ENCODE measurements at regions not wholly inside any gene's neighbourhood (a gene's known extent, or its start where the extent isn't known, plus 50 kb on each side); places are given as distances from the start of the nearest gene placed in this dataset.

DNA sequence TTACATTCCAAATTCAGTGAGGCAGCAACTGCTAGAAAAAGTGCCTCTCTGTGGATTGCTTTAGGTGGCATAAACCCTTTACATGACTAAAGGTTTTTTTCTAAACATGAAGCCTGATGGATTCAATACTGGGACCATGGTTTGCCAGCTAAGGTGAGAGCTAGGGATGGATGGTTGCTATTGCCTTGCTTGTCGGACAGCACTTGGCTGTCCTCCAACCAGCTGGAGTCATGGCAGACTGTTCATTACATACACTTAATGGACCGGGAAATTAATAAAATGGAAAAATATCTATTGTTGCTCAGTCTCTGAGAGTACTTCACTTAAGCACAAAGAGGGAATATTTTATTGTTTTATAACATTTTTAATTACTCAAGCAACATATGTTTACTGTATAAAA lies 116.9 kb upstream of the TRPC7 start:
- Mint-ChIP-seq H3K27ac (ENCODE audit: unreplicated experiment) (no peak overlapping the region), H3K9me3 (ENCODE audit: unreplicated experiment) (no peaks in the 10 kb centered on the region), H3K27me3 (ENCODE audit: unreplicated experiment) (no peaks in the 10 kb centered on the region), H3K4me3 (ENCODE audit: unreplicated experiment) (no peak overlapping the region), H3K4me1 (ENCODE audit: unreplicated experiment) (no peaks in the 10 kb centered on the region), H3K36me3 (ENCODE audit: unreplicated experiment) (no peaks in the 10 kb centered on the region)
- TF ChIP-seq, protein P1, sequence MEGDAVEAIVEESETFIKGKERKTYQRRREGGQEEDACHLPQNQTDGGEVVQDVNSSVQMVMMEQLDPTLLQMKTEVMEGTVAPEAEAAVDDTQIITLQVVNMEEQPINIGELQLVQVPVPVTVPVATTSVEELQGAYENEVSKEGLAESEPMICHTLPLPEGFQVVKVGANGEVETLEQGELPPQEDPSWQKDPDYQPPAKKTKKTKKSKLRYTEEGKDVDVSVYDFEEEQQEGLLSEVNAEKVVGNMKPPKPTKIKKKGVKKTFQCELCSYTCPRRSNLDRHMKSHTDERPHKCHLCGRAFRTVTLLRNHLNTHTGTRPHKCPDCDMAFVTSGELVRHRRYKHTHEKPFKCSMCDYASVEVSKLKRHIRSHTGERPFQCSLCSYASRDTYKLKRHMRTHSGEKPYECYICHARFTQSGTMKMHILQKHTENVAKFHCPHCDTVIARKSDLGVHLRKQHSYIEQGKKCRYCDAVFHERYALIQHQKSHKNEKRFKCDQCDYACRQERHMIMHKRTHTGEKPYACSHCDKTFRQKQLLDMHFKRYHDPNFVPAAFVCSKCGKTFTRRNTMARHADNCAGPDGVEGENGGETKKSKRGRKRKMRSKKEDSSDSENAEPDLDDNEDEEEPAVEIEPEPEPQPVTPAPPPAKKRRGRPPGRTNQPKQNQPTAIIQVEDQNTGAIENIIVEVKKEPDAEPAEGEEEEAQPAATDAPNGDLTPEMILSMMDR (IDR thresholded peaks at IDR 0.05) = no peak
- DNase-seq (ENCODE audit: extremely low spot score, unreplicated experiment) = no peak

DNA sequence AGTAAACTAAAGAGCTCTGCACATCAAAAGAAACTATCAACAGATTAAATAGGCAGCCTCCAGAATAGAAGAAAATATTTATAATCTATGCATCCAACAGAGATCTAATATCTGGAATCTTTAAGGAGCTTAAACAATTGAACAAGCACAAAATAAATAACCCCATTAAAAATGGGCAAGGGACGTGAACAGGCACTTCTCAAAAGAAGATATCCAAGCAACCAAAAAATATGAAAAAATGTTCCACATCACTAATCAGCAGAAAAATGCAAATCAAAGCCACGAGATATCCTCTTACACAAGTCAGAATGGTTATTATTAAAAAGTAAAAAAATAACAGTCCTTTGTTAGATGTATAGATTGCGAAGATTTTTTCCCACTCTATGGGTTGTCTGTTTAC lies 109.1 kb upstream of the TRPC7 start:
- no peaks in the 10 kb centered on the region for H3K36me3 Mint-ChIP-seq (ENCODE audit: unreplicated experiment)
- H3K27me3 Mint-ChIP-seq (ENCODE audit: unreplicated experiment) = no peaks in the 10 kb centered on the region
- no peaks in the 10 kb centered on the region for H3K9me3 Mint-ChIP-seq (ENCODE audit: unreplicated experiment)
- H3K27ac Mint-ChIP-seq (ENCODE audit: unreplicated experiment) = no peak overlapping the region
- no peak overlapping the region for H3K4me3 Mint-ChIP-seq (ENCODE audit: unreplicated experiment)
- DNase-seq (ENCODE audit: extremely low spot score, unreplicated experiment) = no peak
- TF ChIP-seq, protein P1 (IDR thresholded peaks at IDR 0.05) = no peak
- no peaks in the 10 kb centered on the region for H3K4me1 Mint-ChIP-seq (ENCODE audit: unreplicated experiment)

DNA sequence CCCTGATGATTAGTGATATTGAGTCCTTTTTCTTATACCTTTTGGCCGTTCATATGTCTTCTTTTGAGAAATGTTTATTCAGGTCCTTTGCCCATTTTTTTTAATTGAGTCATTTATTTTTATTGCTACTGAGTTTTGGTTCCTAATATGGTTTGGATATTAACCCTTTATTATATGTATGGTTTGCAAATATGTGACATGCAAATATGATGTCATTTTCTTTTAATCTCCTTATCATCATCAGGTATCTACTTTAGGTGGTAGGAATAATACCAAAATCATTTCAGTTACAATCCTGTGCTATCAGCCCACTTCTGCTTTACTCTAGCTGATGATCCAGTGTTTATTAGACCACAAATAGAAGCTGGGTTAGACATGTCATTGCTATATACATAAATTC lies 102.3 kb upstream of the TRPC7 start:
- Mint-ChIP-seq H3K4me3 (ENCODE audit: unreplicated experiment) (no peak overlapping the region), H3K36me3 (ENCODE audit: unreplicated experiment) (no peaks in the 10 kb centered on the region), H3K27me3 (ENCODE audit: unreplicated experiment) (no peaks in the 10 kb centered on the region), H3K4me1 (ENCODE audit: unreplicated experiment) (no peaks in the 10 kb centered on the region), H3K27ac (ENCODE audit: unreplicated experiment) (no peak overlapping the region), H3K9me3 (ENCODE audit: unreplicated experiment) (no peaks in the 10 kb centered on the region)
- TF ChIP-seq, protein P1 (IDR thresholded peaks at IDR 0.05) = no peak
- no peak for DNase-seq (ENCODE audit: extremely low spot score, unreplicated experiment)

DNA sequence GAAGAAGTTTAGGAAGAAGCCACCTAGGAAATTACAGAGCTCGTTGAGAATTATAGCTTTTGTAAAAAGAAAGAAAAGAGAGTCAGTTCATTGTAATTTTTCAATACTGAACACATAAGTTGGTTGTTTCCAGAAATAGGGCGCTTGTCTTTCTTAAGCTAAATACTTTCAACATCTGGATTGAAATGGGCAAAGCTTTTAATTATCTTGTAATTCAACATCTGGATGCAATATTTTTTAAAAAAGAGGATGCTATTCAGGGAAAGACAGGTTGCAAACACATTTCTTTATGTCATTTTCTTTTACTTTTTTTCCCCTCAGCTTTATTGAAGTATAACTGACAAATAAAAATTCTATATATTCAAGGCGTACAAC lies 100.7 kb upstream of the TRPC7 start:
- H3K4me1 Mint-ChIP-seq (ENCODE audit: unreplicated experiment) = no peaks in the 10 kb centered on the region
- no peak overlapping the region for H3K4me3 Mint-ChIP-seq (ENCODE audit: unreplicated experiment)
- TF ChIP-seq, protein P1 (IDR thresholded peaks at IDR 0.05) = no peak
- no peaks in the 10 kb centered on the region for H3K27me3 Mint-ChIP-seq (ENCODE audit: unreplicated experiment)
- DNase-seq (ENCODE audit: extremely low spot score, unreplicated experiment) = no peak
- H3K9me3 Mint-ChIP-seq (ENCODE audit: unreplicated experiment) = no peaks in the 10 kb centered on the region
- no peaks in the 10 kb centered on the region for H3K36me3 Mint-ChIP-seq (ENCODE audit: unreplicated experiment)
- H3K27ac Mint-ChIP-seq (ENCODE audit: unreplicated experiment) = no peak overlapping the region

DNA sequence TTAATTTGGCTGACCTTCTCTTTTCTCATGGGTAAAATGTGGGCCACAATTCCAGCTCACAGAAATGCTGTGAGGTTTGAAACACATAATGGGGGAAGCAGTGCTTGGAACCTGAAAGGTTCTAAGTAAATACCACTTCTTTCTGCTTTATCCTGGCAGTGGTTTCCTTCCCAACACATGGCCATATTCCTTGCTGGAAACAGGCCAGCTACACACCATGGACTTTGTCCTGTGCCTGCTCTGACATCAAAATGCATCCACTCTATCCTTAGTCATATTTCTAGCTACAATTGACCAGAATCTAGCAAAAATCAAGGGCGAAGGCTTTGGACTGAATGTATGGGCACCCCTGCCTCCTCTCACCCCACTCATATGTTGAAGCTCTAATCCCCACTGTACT lies 93.1 kb upstream of the TRPC7 start:
- Mint-ChIP-seq H3K9me3 (ENCODE audit: unreplicated experiment) (no peaks in the 10 kb centered on the region), H3K4me3 (ENCODE audit: unreplicated experiment) (no peak overlapping the region), H3K27ac (ENCODE audit: unreplicated experiment) (no peak overlapping the region), H3K27me3 (ENCODE audit: unreplicated experiment) (no peaks in the 10 kb centered on the region), H3K4me1 (ENCODE audit: unreplicated experiment) (no peaks in the 10 kb centered on the region), H3K36me3 (ENCODE audit: unreplicated experiment) (no peaks in the 10 kb centered on the region)
- no peak for DNase-seq (ENCODE audit: extremely low spot score, unreplicated experiment)
- TF ChIP-seq, protein P1 (IDR thresholded peaks at IDR 0.05) = no peak

Data from osteocyte (in vitro differentiated cells).